Transverse colon (tissue), 4 donors: ENCODE measurements at regions not wholly inside any gene's neighbourhood (a gene's known extent, or its start where the extent isn't known, plus 50 kb on each side); places are given as distances from the start of the nearest gene placed in this dataset.

Source experiments
- DNase-seq: peaks from one replicate; pipeline ENCODE4 v3.0.0-alpha.2; 2019
- H3K27ac ChIP-seq, 4 donors: fragments of 200-600 bp; sonication (generic); 2 replicates each; pipeline ENCODE4 v1.5.1; 2016 to 2018; ENCODE audit warnings: inconsistent platforms in 4 of 4
- H3K27me3 ChIP-seq: fragments of 200-600 bp; sonication (generic); 2 replicates; pipeline ENCODE4 v1.5.1; 2017; ENCODE audit warnings: inconsistent platforms
- H3K36me3 ChIP-seq, 4 donors: fragments of 200-600 bp; sonication (generic); 2 replicates each; pipeline ENCODE4 v1.5.1; 2017 to 2019; ENCODE audit warnings: inconsistent platforms in 4 of 4
- H3K4me1 ChIP-seq, 4 donors: fragments of 200-600 bp; sonication (generic); 2 replicates each; pipeline ENCODE4 v1.5.1; 2017 to 2020; ENCODE audit warnings: inconsistent platforms in 4 of 4
- H3K4me3 ChIP-seq, 4 donors: fragments of 200-600 bp; sonication (generic); 1 replicate in 1 of 4; 2 replicates in 3 of 4; pipeline versions ENCODE4 v1.5.1 to v1.6.1; 2017 to 2019; ENCODE audit warnings: inconsistent platforms in 4 of 4
- H3K9me3 ChIP-seq, 2 donors: fragments of 200-600 bp; sonication (generic); 2 replicates each; pipeline ENCODE4 v1.5.1; 2017 to 2019; ENCODE audit warnings: inconsistent platforms in 2 of 2
- EP300 ChIP-seq: sonication (generic); formaldehyde crosslinking; IDR thresholded peaks from one replicate; pipeline ENCODE4 v1.6.1; 2017; ENCODE audit warnings: antibody characterized with exemption, low read depth
- POLR2A ChIP-seq: fragments of 450-650 bp; IDR thresholded peaks from one replicate; pipeline ENCODE4 v1.6.1; 2016; ENCODE audit warnings: antibody characterized with exemption, mild to moderate bottlenecking, moderate library complexity
- POLR2AphosphoS5 ChIP-seq, 3 donors: sonication (generic); formaldehyde crosslinking; IDR thresholded peaks; one replicate each; pipeline ENCODE4 v1.6.1; 2016; ENCODE audit warnings: antibody characterized with exemption in 3 of 3
- WGBS, 2 donors: methylation state at CpG; one replicate each; pipeline ENCODE4 v1.1.5; 2018; ENCODE audit warnings: low coverage in 1 of 2; 5-methylcytosine and 5-hydroxymethylcytosine counted together
- in situ Hi-C, 4 donors: fragments of 200-750 bp; cut with MboI; loops; one replicate each; pipeline versions ENCODE4 v1.15.0 to v1.15.1; 2017; ENCODE audit warnings: low sequenced_read_pairs in 3 of 4, low pct_ligation_motif_present in 1 of 4, low pct_unique_long_range_greater_than_20kb in 1 of 4
- intact Hi-C: fragments of 100-400 bp; cut with DNase I; formaldehyde crosslinking; loops from one replicate; pipeline ENCODE4 v1.15.1; 2023; ENCODE audit warnings: low total_unique reads
- TF ChIP-seq, protein P1 (sequence below), 5 experiments: fragments of 200-600 bp in 3 of 5; fragments of 450-650 bp in 2 of 5; sonication (generic) in 3 of 5; IDR thresholded peaks; 1 replicate in 2 of 5; 2 replicates in 3 of 5; pipeline ENCODE4 v1.5.1; 2016 to 2017; ENCODE audit warnings: antibody characterized with exemption in 5 of 5, inconsistent platforms in 3 of 5, mild to moderate bottlenecking in 2 of 5, moderate library complexity in 1 of 5

DNA sequence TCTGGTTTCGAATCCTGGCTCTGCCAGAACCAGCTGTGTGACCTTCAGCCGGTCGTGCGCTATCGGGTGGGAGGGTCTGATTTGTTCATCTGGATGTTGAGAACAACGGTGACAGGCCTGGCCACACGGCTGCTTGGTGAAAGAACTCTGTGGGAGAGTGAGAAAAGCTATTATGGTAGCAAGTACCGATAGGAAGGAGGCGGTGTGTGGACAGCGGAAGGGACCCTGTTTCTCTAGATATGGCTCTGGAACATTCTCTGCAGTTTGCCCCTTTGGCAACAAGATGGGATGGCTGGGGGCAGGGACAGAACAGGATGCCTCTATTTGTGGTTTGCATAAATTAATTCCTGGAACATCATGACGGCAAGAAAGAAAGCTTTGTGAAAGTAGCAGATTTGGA, 347.3 kb downstream of the AACS start:
- H3K4me3 ChIP-seq: no peak overlapping the region
- in situ Hi-C loops: no loop called here
- no peaks in the 10 kb centered on the region for H3K4me1 ChIP-seq
- intact Hi-C loops: no loop called here
- TF ChIP-seq EP300 (no peak), POLR2A (no peak), POLR2AphosphoS5 (IDR thresholded peaks at IDR 0.05) (no peak)
- TF ChIP-seq, protein P1, sequence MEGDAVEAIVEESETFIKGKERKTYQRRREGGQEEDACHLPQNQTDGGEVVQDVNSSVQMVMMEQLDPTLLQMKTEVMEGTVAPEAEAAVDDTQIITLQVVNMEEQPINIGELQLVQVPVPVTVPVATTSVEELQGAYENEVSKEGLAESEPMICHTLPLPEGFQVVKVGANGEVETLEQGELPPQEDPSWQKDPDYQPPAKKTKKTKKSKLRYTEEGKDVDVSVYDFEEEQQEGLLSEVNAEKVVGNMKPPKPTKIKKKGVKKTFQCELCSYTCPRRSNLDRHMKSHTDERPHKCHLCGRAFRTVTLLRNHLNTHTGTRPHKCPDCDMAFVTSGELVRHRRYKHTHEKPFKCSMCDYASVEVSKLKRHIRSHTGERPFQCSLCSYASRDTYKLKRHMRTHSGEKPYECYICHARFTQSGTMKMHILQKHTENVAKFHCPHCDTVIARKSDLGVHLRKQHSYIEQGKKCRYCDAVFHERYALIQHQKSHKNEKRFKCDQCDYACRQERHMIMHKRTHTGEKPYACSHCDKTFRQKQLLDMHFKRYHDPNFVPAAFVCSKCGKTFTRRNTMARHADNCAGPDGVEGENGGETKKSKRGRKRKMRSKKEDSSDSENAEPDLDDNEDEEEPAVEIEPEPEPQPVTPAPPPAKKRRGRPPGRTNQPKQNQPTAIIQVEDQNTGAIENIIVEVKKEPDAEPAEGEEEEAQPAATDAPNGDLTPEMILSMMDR (IDR thresholded peaks at IDR 0.05): no peak
- H3K36me3 ChIP-seq: no peaks in the 10 kb centered on the region
- no peak for DNase-seq
- no peaks in the 10 kb centered on the region for H3K27me3 ChIP-seq
- WGBS, 2 donors: 63% methylated on average over 11 of the region's 11 CpGs; no CpG with 5 or more reads in 1 of the 2 donors
- no peak overlapping the region for H3K27ac ChIP-seq
- no peaks in the 10 kb centered on the region for H3K9me3 ChIP-seq

DNA sequence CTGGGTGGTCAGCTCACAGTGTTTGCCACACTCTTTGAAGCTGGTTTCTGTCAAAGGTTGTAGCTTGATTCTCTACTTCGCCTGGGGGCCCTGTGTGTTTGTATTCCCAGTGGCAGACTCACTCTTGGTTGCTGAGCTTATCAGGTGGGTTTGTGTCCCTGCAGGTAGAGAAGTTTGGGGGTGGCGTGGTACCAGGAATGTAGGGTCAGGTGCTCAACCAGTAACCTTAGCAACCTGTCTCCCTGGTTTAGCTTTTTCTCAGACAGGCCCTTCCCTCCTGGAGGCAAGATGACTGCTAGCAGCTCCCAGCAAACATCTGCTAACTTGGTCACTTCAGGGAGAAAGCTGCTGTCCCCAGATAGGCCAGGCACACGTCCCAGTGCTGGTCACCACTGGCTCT, 352.2 kb downstream of the AACS start:
- Histone ChIP-seq H3K27me3 (no peaks in the 10 kb centered on the region), H3K27ac (no peak overlapping the region), H3K36me3 (no peaks in the 10 kb centered on the region), H3K4me3 (no peak overlapping the region), H3K9me3 (peaks cover 0 to 4% of the 10 kb centered on the region in 2 donors), H3K4me1 (no peaks in the 10 kb centered on the region)
- TF ChIP-seq, protein P1 (IDR thresholded peaks at IDR 0.05): no peak
- TF ChIP-seq EP300 (no peak), POLR2AphosphoS5 (IDR thresholded peaks at IDR 0.05) (no peak), POLR2A (no peak)
- WGBS, 2 donors: 57% methylated on average over 3 of the region's 3 CpGs; no CpG with 5 or more reads in 1 of the 2 donors
- in situ Hi-C loops (no loop called here), intact Hi-C loops (no loop called here)
- DNase-seq: no peak

DNA sequence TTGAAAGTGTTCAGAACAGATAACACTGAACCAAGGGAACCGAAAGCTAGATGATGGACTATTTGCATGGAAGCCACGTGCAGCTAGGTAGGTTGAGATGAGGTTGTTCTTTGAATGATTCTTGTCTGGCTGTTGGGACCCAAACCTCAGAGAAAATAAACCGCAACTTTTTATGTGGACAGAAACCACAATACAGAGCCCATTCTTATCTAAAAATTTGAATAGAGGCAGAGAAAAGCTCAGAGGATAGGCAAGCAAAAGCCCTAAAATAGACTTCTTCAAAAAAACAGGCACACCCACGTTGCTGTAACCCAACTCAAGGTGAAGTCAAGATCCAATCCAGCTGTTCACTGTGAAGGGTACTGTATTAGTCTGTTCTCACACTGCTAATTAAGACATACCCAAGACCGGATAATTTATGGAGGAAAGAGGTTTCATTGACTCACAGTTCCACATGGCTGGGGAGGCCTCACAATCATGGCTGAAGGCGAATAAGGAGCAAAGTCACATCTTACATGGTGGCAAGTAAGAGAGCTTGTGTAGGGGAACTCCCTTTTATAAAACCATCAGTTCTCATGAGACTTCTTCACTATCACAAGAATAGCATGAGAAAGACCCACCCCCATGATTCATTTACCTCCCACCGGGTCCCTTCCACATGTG, 353.8 kb downstream of the AACS start:
- Histone ChIP-seq H3K27me3 (no peaks in the 10 kb centered on the region), H3K27ac (no peak overlapping the region), H3K9me3 (peaks cover 0 to 4% of the 10 kb centered on the region in 2 donors), H3K36me3 (no peaks in the 10 kb centered on the region), H3K4me3 (no peak overlapping the region), H3K4me1 (no peaks in the 10 kb centered on the region)
- DNase-seq: no peak
- intact Hi-C loops: no loop called here
- TF ChIP-seq POLR2A: no peak
- no peak for TF ChIP-seq POLR2AphosphoS5 (IDR thresholded peaks at IDR 0.05)
- TF ChIP-seq, protein P1 (IDR thresholded peaks at IDR 0.05): no peak
- TF ChIP-seq EP300: no peak
- in situ Hi-C loops: no loop called here
- 45 to 69% methylated on average over 4 to 7 of the region's 7 CpGs for WGBS, 2 donors

DNA sequence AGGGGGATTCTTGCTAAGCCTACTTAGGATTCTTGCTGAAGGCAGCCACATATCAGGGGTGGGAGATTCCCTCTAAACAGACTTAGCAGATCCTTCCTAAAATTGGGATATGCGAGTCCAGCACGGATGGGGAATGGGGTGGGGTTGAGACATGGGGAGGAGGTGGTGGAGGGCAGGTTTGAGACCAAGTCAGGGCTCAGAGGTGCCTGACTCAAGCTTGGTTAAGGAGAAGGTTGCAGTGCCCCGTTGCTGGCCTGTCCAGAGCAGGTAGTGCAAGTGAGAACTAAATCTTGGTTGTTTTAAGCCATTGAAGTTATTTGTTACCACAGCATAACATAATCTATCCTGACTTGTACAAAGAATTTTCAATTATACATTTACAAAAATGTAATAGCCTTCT, 359.7 kb downstream of the AACS start:
- Histone ChIP-seq H3K27ac (no peak overlapping the region), H3K4me3 (no peak overlapping the region), H3K4me1 (no peaks in the 10 kb centered on the region), H3K9me3 (peaks cover 0 to 1% of the 10 kb centered on the region in 2 donors), H3K36me3 (no peaks in the 10 kb centered on the region), H3K27me3 (no peaks in the 10 kb centered on the region)
- 64 to 70% methylated on average over 3 of the region's 3 CpGs for WGBS, 2 donors
- TF ChIP-seq, protein P1 (IDR thresholded peaks at IDR 0.05): no peak
- TF ChIP-seq POLR2AphosphoS5 (IDR thresholded peaks at IDR 0.05) (no peak), POLR2A (no peak), EP300 (no peak)
- intact Hi-C loops: no loop called here
- in situ Hi-C loops: no loop called here
- DNase-seq: no peak
